ENCODE measurements at regions not wholly inside any gene's neighbourhood (a gene's known extent, or its start where the extent isn't known, plus 50 kb on each side); places are given as distances from the start of the nearest gene placed in this dataset.

GRCh38 chr3:150218841-150219240 is 189.3 kb upstream of the TSC22D2 start:
- H3K36me3 ChIP-seq: no peaks in the 10 kb centered on the region
- H3K4me3 ChIP-seq: no peak overlapping the region
- peaks cover 0 to 4% (median 0%) of the 10 kb centered on the region in 3 donors for H3K9me3 ChIP-seq
- 100% methylated on average over 1 of the region's 3 CpGs; no CpG with 5 or more reads in 1 of the 2 donors for WGBS, 2 donors (ENCODE audit: low coverage in 1 of 2)
- no peak for TF ChIP-seq POLR2A (IDR thresholded peaks at IDR 0.05)
- TF ChIP-seq POLR2AphosphoS5 (IDR thresholded peaks at IDR 0.05): no peak
- no peak for TF ChIP-seq EP300 (IDR thresholded peaks at IDR 0.05)
- no peak for TF ChIP-seq CTCF (IDR thresholded peaks at IDR 0.05)
- peaks cover 0 to 31% (median 6%) of the 10 kb centered on the region in 3 donors for H3K4me1 ChIP-seq
- no peak overlapping the region for H3K27ac ChIP-seq
- no peak for ATAC-seq
- H3K27me3 ChIP-seq: no peaks in the 10 kb centered on the region

DNA sequence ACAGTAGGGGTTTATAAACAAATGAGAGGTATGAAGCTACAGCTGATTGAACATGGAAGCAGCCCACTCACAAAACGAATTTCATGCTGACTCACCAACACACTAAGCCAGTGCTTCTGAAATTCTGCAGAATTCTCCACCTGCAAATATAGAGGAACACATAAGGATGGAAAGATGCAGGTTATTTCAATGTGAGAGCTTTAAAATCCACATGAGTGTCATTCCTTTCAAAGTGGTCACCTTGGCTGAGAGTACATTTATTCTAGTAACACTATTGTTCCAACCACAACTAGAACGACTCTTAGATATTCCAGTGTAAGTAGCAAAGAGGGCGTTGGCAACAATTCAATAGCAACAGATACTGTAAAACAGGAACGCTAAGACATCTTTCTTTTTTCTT is 189.9 kb upstream of the TSC22D2 start:
- no peak for TF ChIP-seq POLR2AphosphoS5 (IDR thresholded peaks at IDR 0.05)
- TF ChIP-seq CTCF (IDR thresholded peaks at IDR 0.05): no peak
- no peak for TF ChIP-seq EP300 (IDR thresholded peaks at IDR 0.05)
- no peak for TF ChIP-seq POLR2A (IDR thresholded peaks at IDR 0.05)
- Histone ChIP-seq H3K27ac (no peak overlapping the region), H3K27me3 (no peaks in the 10 kb centered on the region), H3K36me3 (no peaks in the 10 kb centered on the region), H3K4me1 (peaks cover 0 to 31% (median 6%) of the 10 kb centered on the region in 3 donors), H3K9me3 (peaks cover 0 to 4% (median 0%) of the 10 kb centered on the region in 3 donors), H3K4me3 (no peak overlapping the region)
- ATAC-seq: no peak
- 73 to 83% methylated on average over 4 of the region's 4 CpGs for WGBS, 2 donors (ENCODE audit: low coverage in 1 of 2)

- no peak for TF ChIP-seq EP300 (IDR thresholded peaks at IDR 0.05)
- TF ChIP-seq POLR2A (IDR thresholded peaks at IDR 0.05): no peak
- TF ChIP-seq POLR2AphosphoS5 (IDR thresholded peaks at IDR 0.05): no peak
- no peak for TF ChIP-seq CTCF (IDR thresholded peaks at IDR 0.05)
- 94 to 100% methylated on average over 2 to 3 of the region's 4 CpGs for WGBS, 2 donors (ENCODE audit: low coverage in 1 of 2)
- no peak overlapping the region for H3K4me3 ChIP-seq
- H3K27ac ChIP-seq: no peak overlapping the region
- H3K36me3 ChIP-seq: no peaks in the 10 kb centered on the region
- H3K27me3 ChIP-seq: no peaks in the 10 kb centered on the region
- ATAC-seq: no peak
- H3K9me3 ChIP-seq: peaks cover 0 to 4% (median 0%) of the 10 kb centered on the region in 3 donors
- H3K4me1 ChIP-seq: peaks cover 0 to 31% (median 6%) of the 10 kb centered on the region in 3 donors
Measured at GRCh38 chr3:150217691-150218090, 190.4 kb upstream of the TSC22D2 start.

DNA sequence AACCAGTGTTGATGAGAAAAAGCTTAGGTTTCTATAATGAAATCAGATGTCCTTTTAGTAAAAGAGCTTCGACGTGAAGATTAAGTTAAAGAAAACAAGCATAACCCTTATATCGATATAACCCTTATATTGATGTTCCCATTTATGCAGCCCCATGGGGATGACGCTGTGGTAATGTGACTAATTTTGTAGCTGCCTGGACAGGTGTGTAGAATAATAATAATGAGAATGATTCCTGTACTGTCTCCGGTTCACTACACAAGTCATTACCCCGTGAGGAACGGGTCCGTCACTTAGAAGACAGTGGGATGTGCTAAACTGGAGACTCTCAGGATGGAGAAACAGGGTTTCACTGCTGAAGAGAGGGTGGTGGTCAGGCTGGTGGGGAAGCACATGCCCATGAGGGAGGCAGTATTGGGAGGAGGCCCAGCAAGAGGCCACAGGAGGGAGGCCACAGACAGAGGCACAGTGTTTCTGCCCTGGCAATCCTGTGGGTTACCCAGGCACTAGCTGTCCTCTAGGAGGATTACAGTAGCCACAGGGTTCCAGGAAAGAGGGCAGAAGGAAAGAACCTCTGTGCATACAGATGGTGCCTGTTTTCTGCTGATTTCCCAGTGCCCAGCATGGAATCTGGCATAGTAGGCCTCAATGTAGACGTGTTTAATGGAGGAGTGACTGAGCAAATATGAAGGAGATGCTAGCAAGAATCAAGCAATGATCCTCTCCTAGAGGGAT is 191.1 kb upstream of the TSC22D2 start:
- ATAC-seq: no peak
- no peak for TF ChIP-seq EP300 (IDR thresholded peaks at IDR 0.05)
- no peak for TF ChIP-seq POLR2AphosphoS5 (IDR thresholded peaks at IDR 0.05)
- no peak for TF ChIP-seq CTCF (IDR thresholded peaks at IDR 0.05)
- no peak for TF ChIP-seq POLR2A (IDR thresholded peaks at IDR 0.05)
- no peak overlapping the region for H3K4me3 ChIP-seq
- no peaks in the 10 kb centered on the region for H3K27me3 ChIP-seq
- WGBS, 2 donors (ENCODE audit: low coverage in 1 of 2): 80 to 81% methylated on average over 6 to 9 of the region's 9 CpGs
- H3K4me1 ChIP-seq: peaks cover 0 to 31% (median 6%) of the 10 kb centered on the region in 3 donors
- H3K36me3 ChIP-seq: no peaks in the 10 kb centered on the region
- H3K27ac ChIP-seq: peak overlapping the region in 3 of 4 donors; percentile 51 to 69 (median 67)
- peaks cover 0 to 4% (median 0%) of the 10 kb centered on the region in 3 donors for H3K9me3 ChIP-seq

All from gastroesophageal sphincter (tissue), 4 donors.